ENCODE measurements at regions not wholly inside any gene's neighbourhood (a gene's known extent, or its start where the extent isn't known, plus 50 kb on each side); places are given as distances from the start of the nearest gene placed in this dataset.

DNA sequence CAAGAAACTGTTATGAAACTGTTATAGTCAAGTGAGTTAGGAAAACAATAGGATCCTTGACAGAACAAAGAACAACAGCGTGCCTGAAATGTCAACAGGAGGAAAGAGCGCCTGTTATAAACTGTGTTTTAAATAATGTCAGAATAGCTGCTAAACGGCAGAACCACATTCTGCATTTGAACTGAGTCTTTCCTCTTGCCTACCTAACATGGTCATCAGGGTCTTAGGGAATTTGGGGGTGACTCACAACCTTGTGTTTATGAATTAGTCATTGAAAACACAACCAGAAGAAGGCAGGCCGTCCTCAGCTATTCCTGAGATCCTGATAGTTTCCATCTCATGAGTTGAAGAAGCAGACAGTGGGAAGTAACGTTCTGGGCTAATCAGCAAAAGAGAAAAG is 222.0 kb upstream of the FN1 start:
- ATAC-seq (no peak), DNase-seq (ENCODE audit: low read depth, low spot score) (no peak)
- Histone ChIP-seq H3K9me3 (ENCODE audit: control insufficient read depth, insufficient read depth, low read depth, low read length) (no peaks in the 10 kb centered on the region), H3K27me3 (ENCODE audit: control insufficient read depth, insufficient read depth, low read length) (no peaks in the 10 kb centered on the region), H3K27ac (ENCODE audit: low read length) (no peak overlapping the region), H3K4me3 (ENCODE audit: low read depth in 2 of 2, low read length in 2 of 2) (no peak overlapping the region), H3K36me3 (ENCODE audit: control insufficient read depth, insufficient read depth, low read length) (no peaks in the 10 kb centered on the region), H3K4me1 (ENCODE audit: control insufficient read depth, insufficient read depth, low read length) (no peaks in the 10 kb centered on the region)
- no TSS peak for BruUV-seq (replicated peaks)
- in situ Hi-C loops (cut with HindIII; ENCODE audit: low pct_unique_long_range_greater_than_20kb, low sequenced_read_pairs) = no loop called here
- intact Hi-C loops (cut with micrococcal nuclease; ENCODE audit: unreplicated experiment) = no loop called here
- TF ChIP-seq POLR2AphosphoS5 (IDR thresholded peaks at IDR 0.05; ENCODE audit: low read depth, low read length) = no peak
- TF ChIP-seq SIN3A (IDR thresholded peaks at IDR 0.05; ENCODE audit: borderline replicate concordance, insufficient read depth, low read depth, low read length) = no peak
- TF ChIP-seq, protein P1, sequence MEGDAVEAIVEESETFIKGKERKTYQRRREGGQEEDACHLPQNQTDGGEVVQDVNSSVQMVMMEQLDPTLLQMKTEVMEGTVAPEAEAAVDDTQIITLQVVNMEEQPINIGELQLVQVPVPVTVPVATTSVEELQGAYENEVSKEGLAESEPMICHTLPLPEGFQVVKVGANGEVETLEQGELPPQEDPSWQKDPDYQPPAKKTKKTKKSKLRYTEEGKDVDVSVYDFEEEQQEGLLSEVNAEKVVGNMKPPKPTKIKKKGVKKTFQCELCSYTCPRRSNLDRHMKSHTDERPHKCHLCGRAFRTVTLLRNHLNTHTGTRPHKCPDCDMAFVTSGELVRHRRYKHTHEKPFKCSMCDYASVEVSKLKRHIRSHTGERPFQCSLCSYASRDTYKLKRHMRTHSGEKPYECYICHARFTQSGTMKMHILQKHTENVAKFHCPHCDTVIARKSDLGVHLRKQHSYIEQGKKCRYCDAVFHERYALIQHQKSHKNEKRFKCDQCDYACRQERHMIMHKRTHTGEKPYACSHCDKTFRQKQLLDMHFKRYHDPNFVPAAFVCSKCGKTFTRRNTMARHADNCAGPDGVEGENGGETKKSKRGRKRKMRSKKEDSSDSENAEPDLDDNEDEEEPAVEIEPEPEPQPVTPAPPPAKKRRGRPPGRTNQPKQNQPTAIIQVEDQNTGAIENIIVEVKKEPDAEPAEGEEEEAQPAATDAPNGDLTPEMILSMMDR (IDR thresholded peaks at IDR 0.05) = no peak
- TF ChIP-seq, protein P2, sequence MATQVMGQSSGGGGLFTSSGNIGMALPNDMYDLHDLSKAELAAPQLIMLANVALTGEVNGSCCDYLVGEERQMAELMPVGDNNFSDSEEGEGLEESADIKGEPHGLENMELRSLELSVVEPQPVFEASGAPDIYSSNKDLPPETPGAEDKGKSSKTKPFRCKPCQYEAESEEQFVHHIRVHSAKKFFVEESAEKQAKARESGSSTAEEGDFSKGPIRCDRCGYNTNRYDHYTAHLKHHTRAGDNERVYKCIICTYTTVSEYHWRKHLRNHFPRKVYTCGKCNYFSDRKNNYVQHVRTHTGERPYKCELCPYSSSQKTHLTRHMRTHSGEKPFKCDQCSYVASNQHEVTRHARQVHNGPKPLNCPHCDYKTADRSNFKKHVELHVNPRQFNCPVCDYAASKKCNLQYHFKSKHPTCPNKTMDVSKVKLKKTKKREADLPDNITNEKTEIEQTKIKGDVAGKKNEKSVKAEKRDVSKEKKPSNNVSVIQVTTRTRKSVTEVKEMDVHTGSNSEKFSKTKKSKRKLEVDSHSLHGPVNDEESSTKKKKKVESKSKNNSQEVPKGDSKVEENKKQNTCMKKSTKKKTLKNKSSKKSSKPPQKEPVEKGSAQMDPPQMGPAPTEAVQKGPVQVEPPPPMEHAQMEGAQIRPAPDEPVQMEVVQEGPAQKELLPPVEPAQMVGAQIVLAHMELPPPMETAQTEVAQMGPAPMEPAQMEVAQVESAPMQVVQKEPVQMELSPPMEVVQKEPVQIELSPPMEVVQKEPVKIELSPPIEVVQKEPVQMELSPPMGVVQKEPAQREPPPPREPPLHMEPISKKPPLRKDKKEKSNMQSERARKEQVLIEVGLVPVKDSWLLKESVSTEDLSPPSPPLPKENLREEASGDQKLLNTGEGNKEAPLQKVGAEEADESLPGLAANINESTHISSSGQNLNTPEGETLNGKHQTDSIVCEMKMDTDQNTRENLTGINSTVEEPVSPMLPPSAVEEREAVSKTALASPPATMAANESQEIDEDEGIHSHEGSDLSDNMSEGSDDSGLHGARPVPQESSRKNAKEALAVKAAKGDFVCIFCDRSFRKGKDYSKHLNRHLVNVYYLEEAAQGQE (IDR thresholded peaks at IDR 0.05; ENCODE audit: insufficient read depth in 1 of 2, low read depth in 2 of 2, low read length in 1 of 2) = no peak
- TF ChIP-seq TCF7L2 (IDR thresholded peaks at IDR 0.05; ENCODE audit: low read depth, low read length) = no peak
- ChIA-PET CTCF (no interaction called here), POLR2A (no interaction called here)

DNA sequence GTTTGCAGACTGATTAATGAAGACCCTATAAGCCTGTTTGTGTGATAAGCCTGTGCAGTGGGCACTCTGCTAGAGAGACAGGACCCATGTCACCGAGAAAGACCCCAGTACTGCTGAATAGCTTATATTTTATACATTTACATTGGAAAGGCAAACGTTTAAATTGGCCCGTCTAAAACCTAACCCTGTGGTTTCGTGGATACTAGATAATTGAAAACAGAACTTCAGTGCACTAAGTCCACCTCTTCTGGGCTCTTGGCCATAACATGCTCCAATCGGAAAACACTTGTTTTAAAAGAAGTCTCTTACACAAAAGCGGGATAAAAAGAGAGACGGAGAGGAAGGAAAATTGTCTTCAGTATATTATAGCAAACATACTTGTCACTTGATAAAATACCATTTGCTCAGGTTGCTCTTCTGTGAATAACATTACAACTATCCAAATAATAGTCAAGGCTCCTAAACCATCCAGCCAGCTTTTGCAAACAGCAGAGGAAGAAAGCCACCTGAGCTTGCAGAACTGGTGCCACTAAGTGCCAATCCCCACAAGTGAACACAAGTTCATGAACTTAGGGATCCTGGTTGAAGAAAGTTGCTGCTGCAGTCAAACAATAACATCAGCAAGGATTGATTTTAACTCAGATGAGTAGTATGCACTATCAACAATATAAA is 218.4 kb upstream of the FN1 start:
- no TSS peak for BruUV-seq (replicated peaks)
- TF ChIP-seq, protein P2 (IDR thresholded peaks at IDR 0.05; ENCODE audit: insufficient read depth in 1 of 2, low read depth in 2 of 2, low read length in 1 of 2) = no peak
- TF ChIP-seq POLR2AphosphoS5 (IDR thresholded peaks at IDR 0.05; ENCODE audit: low read depth, low read length) (no peak), SIN3A (IDR thresholded peaks at IDR 0.05; ENCODE audit: borderline replicate concordance, insufficient read depth, low read depth, low read length) (no peak), TCF7L2 (IDR thresholded peaks at IDR 0.05; ENCODE audit: low read depth, low read length) (no peak)
- TF ChIP-seq, protein P1 (IDR thresholded peaks at IDR 0.05) = no peak

More for the DNA sequence above, 218.4 kb upstream of the FN1 start:
- Histone ChIP-seq H3K4me3 (ENCODE audit: low read depth in 2 of 2, low read length in 2 of 2) (no peak overlapping the region), H3K27me3 (ENCODE audit: control insufficient read depth, insufficient read depth, low read length) (no peaks in the 10 kb centered on the region), H3K4me1 (ENCODE audit: control insufficient read depth, insufficient read depth, low read length) (no peaks in the 10 kb centered on the region), H3K9me3 (ENCODE audit: control insufficient read depth, insufficient read depth, low read depth, low read length) (no peaks in the 10 kb centered on the region), H3K36me3 (ENCODE audit: control insufficient read depth, insufficient read depth, low read length) (no peaks in the 10 kb centered on the region), H3K27ac (ENCODE audit: low read length) (no peak overlapping the region)
- in situ Hi-C loops (cut with HindIII; ENCODE audit: low pct_unique_long_range_greater_than_20kb, low sequenced_read_pairs) = no loop called here
- CTCF ChIA-PET = no interaction called here
- POLR2A ChIA-PET = no interaction called here
- DNase-seq (ENCODE audit: low read depth, low spot score) = no peak
- intact Hi-C loops (cut with micrococcal nuclease; ENCODE audit: unreplicated experiment) = no loop called here
- no peak for ATAC-seq
